A549 (cell line): ENCODE measurements at regions not wholly inside any gene's neighbourhood (a gene's known extent, or its start where the extent isn't known, plus 50 kb on each side); places are given as distances from the start of the nearest gene placed in this dataset.

Experiments
- ATAC-seq, 2 experiments: fragments of 200-7000 bp in 1 of 2; fragments of >200 bp in 1 of 2; cut with Nextera tagmentation in 1 of 2; cut with Tn5 transposase in 1 of 2; 3 replicates each; pipeline versions ENCODE4 v1.8.0 to v1.9.1; 2018 to 2020; ENCODE audit warnings: mild to moderate bottlenecking in 1 of 2, moderate library complexity in 1 of 2
- CTCF ChIA-PET: fragments of 300-600 bp; sonication (Branson Sonifier 250); formaldehyde crosslinking; extraction: SDS; loops from one replicate; lab custom pipeline; 2021; ENCODE audit warnings: antibody characterized with exemption, inconsistent platforms; lab: Yijun Ruan, JAX
- POLR2A ChIA-PET: fragments of 350-600 bp; formaldehyde crosslinking; extraction: SDS; loops from one replicate; lab custom pipeline; 2021; ENCODE audit warnings: antibody characterized with exemption, inconsistent platforms; lab: Yijun Ruan, JAX
- DNase-seq, 2 experiments: peaks; one replicate each; pipeline versions ENCODE4 v3.0.0 to v3.0.0-alpha.2; 2011 to 2016; ENCODE audit warnings: low read depth in 1 of 2, low spot score in 1 of 2
- FAIRE-seq: peaks from 2 replicates; lab custom pipeline; 2011; peaks lifted over from hg19 to GRCh38; lab: Jason Lieb, UNC
- H3K27ac ChIP-seq, 2 experiments: fragments of >200 bp; sonication (Bioruptor Twin); formaldehyde crosslinking; 3 replicates each; pipeline ENCODE4 v1.5.1; 2016 to 2017
- H3K4me1 ChIP-seq: fragments of >200 bp; sonication (Bioruptor Twin); formaldehyde crosslinking; 3 replicates; pipeline ENCODE4 v1.6.1; 2016
- H3K4me2 ChIP-seq: fragments of >200 bp; sonication (Bioruptor Twin); formaldehyde crosslinking; 3 replicates; pipeline ENCODE4 v1.6.1; 2016
- H3K4me3 ChIP-seq: fragments of >200 bp; sonication (Bioruptor Twin); formaldehyde crosslinking; 3 replicates; pipeline ENCODE4 v1.5.1; 2016
- H3K9me3 ChIP-seq: fragments of >200 bp; sonication (Bioruptor Twin); formaldehyde crosslinking; 3 replicates; pipeline ENCODE4 v1.6.1; 2016
- BCL3 ChIP-seq: fragments of >200 bp; sonication (Bioruptor Twin); formaldehyde crosslinking; IDR thresholded peaks from 3 replicates; pipeline ENCODE4 v1.6.1; 2016
- CHD4 ChIP-seq: fragments of 200-600 bp; sonication (generic); IDR thresholded peaks from 2 replicates; pipeline ENCODE4 v1.6.1; 2016; ENCODE audit warnings: antibody characterized with exemption, mild to moderate bottlenecking, borderline replicate concordance
- FOSB ChIP-seq: fragments of 250-450 bp; sonication (Bioruptor Pico); IDR thresholded peaks from 2 replicates; pipeline ENCODE4 v1.5.0; 2020; ENCODE audit warnings: mild to moderate bottlenecking, moderate library complexity
- FOSL2 ChIP-seq, 2 experiments: fragments of 450-650 bp in 1 of 2; fragments of >200 bp in 1 of 2; sonication (Bioruptor Twin) in 1 of 2; formaldehyde crosslinking; IDR thresholded peaks; 2 replicates each; pipeline versions ENCODE4 v1.5.0 to v1.6.1; 2016 to 2020; ENCODE audit warnings: mild to moderate bottlenecking in 1 of 2, moderate library complexity in 1 of 2
- HES2 ChIP-seq: fragments of >200 bp; sonication (Bioruptor Twin); formaldehyde crosslinking; IDR thresholded peaks from 2 replicates; pipeline ENCODE4 v1.6.1; 2016
- HEYL ChIP-seq: fragments of 250-450 bp; sonication (Bioruptor Pico); IDR thresholded peaks from 2 replicates; pipeline ENCODE4 v1.8.0; 2021; ENCODE audit warnings: mild to moderate bottlenecking, moderate library complexity
- HMGXB4 ChIP-seq: fragments of 250-450 bp; sonication (Bioruptor Pico); IDR thresholded peaks from 2 replicates; pipeline ENCODE4 v1.5.0; 2021; ENCODE audit warnings: mild to moderate bottlenecking, moderate library complexity, borderline replicate concordance
- HOXA7 ChIP-seq: fragments of 250-450 bp; sonication (Bioruptor Pico); IDR thresholded peaks from 2 replicates; pipeline ENCODE4 v1.5.0; 2020; ENCODE audit warnings: mild to moderate bottlenecking, moderate library complexity
- MAZ ChIP-seq: fragments of 150-350 bp; IDR thresholded peaks from 2 replicates; pipeline ENCODE4 v1.6.1; 2014; ENCODE audit warnings: antibody characterized with exemption, low read depth, low read length, borderline replicate concordance
- MYC ChIP-seq: IDR thresholded peaks from 2 replicates; pipeline ENCODE4 v1.6.1; 2012; ENCODE audit warnings: mild to moderate bottlenecking, inconsistent platforms, low read length, improper control_type of control experiment, borderline replicate concordance
- NFE2L2 ChIP-seq: fragments of 150-350 bp; conservative IDR thresholded peaks from 2 replicates; pipeline ENCODE4 v1.6.1; 2014; ENCODE audit warnings: low read length
- NR3C1 ChIP-seq: fragments of >200 bp; sonication (Bioruptor Twin); formaldehyde crosslinking; IDR thresholded peaks from 3 replicates; pipeline ENCODE4 v1.6.1; 2017
- PBX3 ChIP-seq: IDR thresholded peaks from 2 replicates; pipeline ENCODE4 v1.6.1; 2012
- PHF8 ChIP-seq: fragments of 200-600 bp; sonication (generic); IDR thresholded peaks from 2 replicates; pipeline ENCODE4 v1.6.1; 2016; ENCODE audit warnings: low read depth, mild to moderate bottlenecking, antibody characterized with exemption, moderate library complexity, borderline replicate concordance
- RCOR1 ChIP-seq: fragments of 150-350 bp; IDR thresholded peaks from 2 replicates; pipeline ENCODE4 v1.6.1; 2014; ENCODE audit warnings: antibody characterized with exemption, low read length, low read depth
- ZFP36 ChIP-seq: fragments of 450-650 bp; IDR thresholded peaks from 2 replicates; pipeline ENCODE4 v1.6.1; 2014; ENCODE audit warnings: borderline replicate concordance; ENCODE audit not compliant: partially characterized antibody
- WGBS: methylation state at CpG from one replicate; pipeline ENCODE4 v1.1.6; 2017; ENCODE audit errors: missing lambda C conversion rate; 5-methylcytosine and 5-hydroxymethylcytosine counted together

- FAIRE-seq (no peak), DNase-seq (no peak), ATAC-seq (no peak)
- CTCF ChIA-PET: no interaction called here
- Histone ChIP-seq H3K9me3 (peaks cover 34% of the 10 kb centered on the region; the same call in 2 of the 3 replicates), H3K4me1 (no peaks in the 10 kb centered on the region), H3K27ac (no peak overlapping the region), H3K4me2 (no peak overlapping the region), H3K4me3 (no peak overlapping the region)
- POLR2A ChIA-PET: no interaction called here
- 65% methylated on average over 4 of the region's 4 CpGs for WGBS
- TF ChIP-seq PHF8: no peak
- no peak for TF ChIP-seq PBX3
- no peak for TF ChIP-seq HMGXB4
Observed at GRCh38 chr11:34816698-34817213, 99.4 kb downstream of the APIP start.

- ATAC-seq (no peak), FAIRE-seq (no peak), DNase-seq (no peak)
- ChIA-PET POLR2A (no interaction called here), CTCF (interaction anchor here (1.0 kb wide), 1 partner anchor 17 kb away, joined by 3 read pairs; no protein-coding TSS in a partner anchor)
- TF ChIP-seq PBX3 (no peak), NR3C1 (no peak), CHD4 (no peak), NFE2L2 (no peak), RCOR1 (no peak), HOXA7 (CRISPR knock-in tag) (no peak), MAZ (no peak), FOSL2 (IDR thresholded peaks at IDR 0.05) (no peak), FOSL2 (CRISPR knock-in tag; IDR thresholded peaks at IDR 0.05) (no peak), BCL3 (no peak), HES2 (no peak), ZFP36 (no peak), HEYL (CRISPR knock-in tag) (no peak), FOSB (CRISPR knock-in tag) (no peak), MYC (no peak)
- Histone ChIP-seq H3K27ac (no peak overlapping the region), H3K4me1 (no peaks in the 10 kb centered on the region; the same call in 2 of the 3 replicates), H3K4me3 (no peak overlapping the region), H3K4me2 (no peak overlapping the region), H3K9me3 (peaks cover 19% of the 10 kb centered on the region; the same call in 2 of the 3 replicates)
- 62% methylated on average over 1 of the region's 1 CpG for WGBS
Observed at GRCh38 chr11:34812905-34813576, 103.1 kb downstream of the APIP start.
